ENCODE measurements at regions not wholly inside any gene's neighbourhood (a gene's known extent, or its start where the extent isn't known, plus 50 kb on each side); places are given as distances from the start of the nearest gene placed in this dataset.
"Not testable (repeated sequence)": the region's sequence is repeated elsewhere in the genome, so short reads cannot be mapped to it uniquely, and the experiment has no call there.

- TF ChIP-seq, protein P1, sequence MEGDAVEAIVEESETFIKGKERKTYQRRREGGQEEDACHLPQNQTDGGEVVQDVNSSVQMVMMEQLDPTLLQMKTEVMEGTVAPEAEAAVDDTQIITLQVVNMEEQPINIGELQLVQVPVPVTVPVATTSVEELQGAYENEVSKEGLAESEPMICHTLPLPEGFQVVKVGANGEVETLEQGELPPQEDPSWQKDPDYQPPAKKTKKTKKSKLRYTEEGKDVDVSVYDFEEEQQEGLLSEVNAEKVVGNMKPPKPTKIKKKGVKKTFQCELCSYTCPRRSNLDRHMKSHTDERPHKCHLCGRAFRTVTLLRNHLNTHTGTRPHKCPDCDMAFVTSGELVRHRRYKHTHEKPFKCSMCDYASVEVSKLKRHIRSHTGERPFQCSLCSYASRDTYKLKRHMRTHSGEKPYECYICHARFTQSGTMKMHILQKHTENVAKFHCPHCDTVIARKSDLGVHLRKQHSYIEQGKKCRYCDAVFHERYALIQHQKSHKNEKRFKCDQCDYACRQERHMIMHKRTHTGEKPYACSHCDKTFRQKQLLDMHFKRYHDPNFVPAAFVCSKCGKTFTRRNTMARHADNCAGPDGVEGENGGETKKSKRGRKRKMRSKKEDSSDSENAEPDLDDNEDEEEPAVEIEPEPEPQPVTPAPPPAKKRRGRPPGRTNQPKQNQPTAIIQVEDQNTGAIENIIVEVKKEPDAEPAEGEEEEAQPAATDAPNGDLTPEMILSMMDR (IDR thresholded peaks at IDR 0.05; ENCODE audit: low read depth, low read length): not testable (repeated sequence)
- not testable (repeated sequence) for TF ChIP-seq MAX (IDR thresholded peaks at IDR 0.05; ENCODE audit: low read depth, low read length); POLR2A (IDR thresholded peaks at IDR 0.05; ENCODE audit: extremely low read depth, insufficient read length); MYC (IDR thresholded peaks at IDR 0.05; ENCODE audit: low read depth, low read length)
Measured at GRCh38 chr7:121526210-121526609, 130.1 kb upstream of the FAM3C start.
